Activated CD8-positive, alpha-beta memory T cell treated with anti-CD3 and anti-CD28 coated beads, Interleukin-2, amount 50 U/mL, for 24 hours (primary cell): ENCODE measurements at regions not wholly inside any gene's neighbourhood (a gene's known extent, or its start where the extent isn't known, plus 50 kb on each side); places are given as distances from the start of the nearest gene placed in this dataset.

Experiments used
- DNase-seq: peaks from one replicate; pipeline ENCODE4 v3.0.0-alpha.2; 2020; ENCODE audit errors: extremely low read depth

DNA sequence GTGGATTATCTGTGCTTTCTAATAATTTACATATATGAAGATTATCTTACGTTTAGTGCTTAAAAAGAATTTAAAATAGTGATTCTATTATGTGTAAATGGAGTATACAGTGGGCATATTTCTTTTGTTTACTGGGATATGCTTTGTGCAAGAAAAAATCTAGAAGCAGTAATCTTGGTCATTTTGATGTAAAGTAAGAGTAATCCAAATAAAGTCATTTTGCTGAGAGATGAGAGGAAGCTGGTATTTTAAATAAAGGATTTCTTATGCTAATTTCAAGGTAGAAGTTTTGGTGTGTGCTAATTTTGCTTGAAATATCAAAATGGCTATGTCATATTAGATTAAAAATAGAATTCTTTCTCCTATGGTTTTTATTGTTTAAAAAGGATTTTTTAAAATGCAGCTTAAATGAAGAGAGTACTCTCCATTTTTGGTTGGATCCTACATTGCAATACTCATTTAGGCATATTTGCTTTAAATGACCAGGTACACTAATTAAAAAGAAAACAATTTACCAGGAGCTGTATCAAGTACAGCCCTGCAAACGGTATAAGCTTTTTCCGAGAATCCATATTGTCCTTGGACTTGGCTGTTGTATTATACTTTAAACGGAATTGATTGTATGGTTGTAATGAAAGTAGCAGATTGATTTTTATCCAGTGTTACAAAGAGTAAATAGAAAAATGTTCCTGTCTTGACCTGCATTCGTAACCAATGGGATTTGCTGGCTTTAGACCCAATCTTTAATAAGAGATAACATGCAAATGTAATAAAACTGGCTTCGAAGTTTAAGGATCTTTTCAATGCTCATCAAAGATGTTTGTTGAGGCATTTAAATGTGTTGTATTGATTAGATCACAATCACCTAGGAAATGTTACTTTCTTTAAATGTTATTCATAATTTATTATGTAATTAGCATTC is 574.7 kb downstream of the USP25 start:
- no peak for DNase-seq

DNA sequence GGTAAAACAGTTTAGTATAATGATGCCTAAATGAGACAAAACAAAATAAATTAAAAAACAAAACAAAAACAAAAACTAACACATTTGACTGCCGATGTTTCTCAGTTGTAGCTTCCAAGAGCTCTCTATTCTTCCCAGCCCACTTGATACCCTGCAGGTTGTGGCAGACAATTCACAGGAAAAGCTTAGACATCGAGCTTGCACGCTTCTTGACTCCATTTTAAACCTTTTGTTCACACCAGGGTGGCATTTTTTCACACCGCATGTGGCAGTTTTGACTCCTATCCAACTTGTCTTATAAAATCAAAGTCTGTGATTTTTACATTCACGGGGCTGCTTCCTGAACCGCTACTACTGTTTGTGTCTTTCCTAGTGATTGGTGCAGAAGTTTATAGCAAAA is 575.9 kb downstream of the USP25 start:
- DNase-seq = no peak

DNA sequence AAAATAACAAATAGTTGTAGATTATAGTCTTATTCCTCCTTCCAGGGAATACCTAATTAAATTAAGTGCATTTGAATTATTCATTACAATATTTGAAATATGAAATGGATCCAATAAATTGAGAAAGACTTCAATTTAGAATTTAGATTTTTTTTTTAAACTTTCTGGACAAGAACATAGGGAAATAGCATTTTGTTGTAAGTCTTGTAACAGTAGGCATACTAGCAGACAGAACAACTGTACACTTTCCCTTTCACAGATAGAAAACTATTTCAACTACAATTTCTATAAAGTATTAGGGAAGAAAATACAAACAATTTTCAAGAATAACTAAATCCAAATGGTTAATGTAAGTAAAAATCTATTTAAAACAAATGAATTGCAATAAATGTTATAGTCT is 577.5 kb downstream of the USP25 start:
- no peak for DNase-seq

DNA sequence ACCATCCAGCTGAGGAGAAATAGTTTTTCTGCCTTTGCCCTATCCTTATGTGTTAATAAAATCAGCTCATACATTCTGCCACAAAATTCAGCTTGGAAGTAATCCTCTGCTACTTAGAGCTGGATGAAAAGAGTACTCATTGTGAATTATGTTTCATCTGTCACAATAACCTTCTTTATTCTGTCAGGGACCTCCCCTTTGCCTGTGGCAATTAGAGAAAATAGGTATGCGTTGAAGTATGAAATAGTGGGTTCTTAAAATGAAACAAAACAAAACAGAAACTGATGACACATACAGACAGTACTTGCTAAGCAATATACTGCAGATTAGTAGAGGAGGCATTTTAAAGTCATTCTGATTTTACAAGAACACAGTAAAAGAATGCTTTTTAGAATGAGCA is 578.5 kb downstream of the USP25 start:
- no peak for DNase-seq

DNA sequence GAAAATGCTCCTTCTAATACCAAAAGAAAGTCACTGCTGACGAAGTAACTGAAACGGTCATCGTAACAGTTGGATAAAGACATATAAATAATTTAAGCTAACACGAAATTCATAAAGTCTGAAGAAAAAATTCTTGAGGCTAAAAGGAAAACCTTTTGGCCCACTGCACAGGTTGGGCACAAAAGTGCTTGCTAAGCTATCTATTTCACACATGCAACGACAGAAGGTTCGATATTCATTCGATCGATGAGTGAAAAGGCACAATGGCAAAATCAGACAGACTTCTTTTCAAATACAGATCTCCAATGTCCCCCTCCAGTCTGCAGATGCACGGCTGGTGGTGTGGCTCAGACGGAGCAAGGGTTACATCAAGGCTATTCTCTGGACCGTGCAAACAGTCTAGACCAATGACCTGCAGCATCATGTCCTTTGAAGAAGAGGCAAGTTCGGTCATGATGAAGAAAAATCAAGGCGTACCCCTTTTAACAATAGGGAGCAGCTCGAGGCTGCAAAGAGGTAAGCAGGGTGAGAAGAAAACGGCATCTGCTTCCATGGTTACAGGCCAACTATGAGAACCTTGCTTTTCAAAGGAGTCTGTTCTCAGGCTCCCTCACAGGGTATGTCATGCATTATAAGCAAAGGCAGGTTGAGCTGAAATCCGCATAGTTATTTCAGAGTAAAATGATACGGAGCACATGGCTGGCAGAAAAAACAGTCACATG is 579.6 kb downstream of the USP25 start:
- no peak for DNase-seq

DNA sequence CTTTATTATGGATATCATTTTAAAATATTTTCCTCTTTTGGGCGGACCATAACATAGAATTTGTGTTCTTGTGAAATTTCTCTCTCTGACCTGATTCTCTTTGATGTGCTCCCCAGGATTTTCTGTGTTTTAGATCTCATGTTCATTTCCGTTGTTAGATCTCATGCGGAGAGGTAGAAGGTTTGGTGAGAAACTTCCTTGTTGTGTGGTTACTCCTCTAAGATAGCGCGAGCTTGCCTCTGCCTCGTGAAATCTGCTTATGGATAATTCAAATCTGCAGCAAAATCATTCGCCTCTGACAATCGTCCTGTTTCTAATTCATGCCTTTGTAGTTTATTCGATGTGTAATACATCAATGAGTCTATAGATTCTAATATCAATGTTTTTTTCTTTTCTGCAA is 580.4 kb downstream of the USP25 start:
- no peak for DNase-seq

DNA sequence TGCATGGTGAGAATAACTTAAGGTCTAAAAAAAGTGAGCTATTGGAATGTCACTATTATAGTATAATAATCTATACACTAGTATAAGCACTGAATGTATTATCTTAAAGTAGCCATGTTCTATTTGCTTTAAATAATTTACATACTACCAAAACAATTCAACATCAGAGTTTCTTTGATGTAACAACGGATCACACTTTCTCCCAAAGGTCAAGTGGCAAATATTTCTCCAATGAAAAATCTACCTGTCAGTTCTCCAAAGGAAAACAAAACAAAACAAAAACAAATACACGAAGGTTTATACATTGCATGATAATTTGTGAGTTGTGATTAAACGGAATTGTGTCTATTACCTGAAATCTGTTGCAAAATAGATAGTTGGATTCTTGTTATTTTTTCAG is 581.4 kb downstream of the USP25 start:
- DNase-seq = no peak

DNA sequence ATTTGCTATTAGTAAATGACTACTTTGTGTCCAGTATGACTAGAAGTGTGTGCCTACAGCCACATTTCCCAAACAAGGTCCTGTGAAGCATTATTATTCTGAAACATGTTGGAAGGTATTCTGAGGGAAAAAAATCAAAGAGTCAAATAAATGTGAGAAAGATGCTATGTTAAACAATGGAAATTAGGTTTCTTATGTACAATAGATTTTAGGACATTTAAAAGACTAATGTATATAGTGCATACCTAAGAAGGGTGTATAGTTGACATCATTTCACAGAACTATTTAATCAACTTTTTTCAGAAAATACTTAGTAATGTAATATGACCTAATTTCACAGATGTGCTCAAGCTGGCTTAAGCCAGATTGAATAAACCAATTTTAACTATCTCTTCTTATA is 582.5 kb downstream of the USP25 start:
- no peak for DNase-seq

DNA sequence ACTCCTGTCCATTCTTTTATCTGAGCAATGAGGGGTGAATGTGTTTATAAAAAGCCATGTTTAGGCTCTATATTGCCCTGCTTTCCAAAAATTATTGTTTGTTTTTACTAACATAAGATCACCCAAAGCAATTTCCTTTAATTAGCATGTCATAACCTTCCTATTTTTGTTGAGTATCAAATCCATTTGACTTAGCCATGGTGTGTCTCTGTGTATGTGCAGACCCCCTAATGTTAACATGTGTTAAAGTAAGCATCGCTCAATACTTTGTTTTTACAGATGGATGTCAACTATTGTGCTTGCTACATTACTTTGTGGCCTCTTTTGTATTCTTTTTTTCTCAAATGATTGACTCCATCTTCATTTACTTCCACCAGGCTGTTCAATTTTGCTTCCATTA is 585.4 kb downstream of the USP25 start:
- DNase-seq = no peak

DNA sequence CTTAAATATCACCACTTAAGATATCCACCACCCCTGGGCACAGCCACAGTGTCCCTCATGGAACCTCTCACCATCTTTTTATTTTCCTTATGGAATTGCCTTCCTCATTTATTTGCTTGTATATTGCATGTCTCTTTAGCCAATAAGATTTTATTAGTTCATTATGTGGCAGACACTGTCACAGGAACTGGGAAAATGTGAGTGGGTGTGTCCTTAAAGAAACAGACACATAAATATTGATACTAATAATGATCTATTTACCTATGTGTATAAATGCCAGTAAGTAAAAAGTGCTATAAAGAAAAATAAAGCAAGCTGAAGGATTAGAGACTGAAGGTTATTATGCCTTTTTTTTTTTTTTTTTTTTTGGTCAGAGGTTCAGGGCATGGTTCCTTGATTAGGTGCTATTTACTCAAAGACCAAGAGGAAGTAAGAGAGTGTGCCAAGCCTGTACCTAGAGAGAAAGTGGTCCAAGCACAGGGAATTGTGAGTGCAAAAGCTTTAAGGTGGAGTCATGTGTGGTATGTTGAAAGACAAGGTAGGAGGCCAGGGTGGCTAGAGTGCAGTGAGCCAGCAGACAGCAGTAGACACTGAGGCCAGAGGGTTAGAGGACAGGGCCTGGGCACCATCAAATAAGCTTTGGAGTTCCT is 589.0 kb downstream of the USP25 start:
- no peak for DNase-seq

DNA sequence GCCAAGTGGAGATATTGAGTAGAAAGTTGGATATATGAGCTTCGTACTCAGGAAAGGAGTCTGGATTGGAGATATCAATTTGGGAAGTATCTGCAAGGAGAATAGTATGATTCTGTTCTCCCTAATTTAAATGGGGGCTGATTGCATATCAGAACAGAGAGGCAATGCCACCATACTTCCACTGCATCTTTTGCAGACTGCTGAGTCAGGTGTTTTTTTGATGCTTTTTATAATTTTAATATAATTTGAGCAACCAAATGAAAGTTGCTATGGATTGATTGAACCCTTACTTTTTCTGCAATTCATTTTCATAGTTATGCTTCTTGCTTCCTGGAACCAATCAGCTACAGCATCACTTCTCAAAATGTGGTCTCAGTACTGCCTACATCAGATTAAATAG is 590.3 kb downstream of the USP25 start:
- no peak for DNase-seq

DNA sequence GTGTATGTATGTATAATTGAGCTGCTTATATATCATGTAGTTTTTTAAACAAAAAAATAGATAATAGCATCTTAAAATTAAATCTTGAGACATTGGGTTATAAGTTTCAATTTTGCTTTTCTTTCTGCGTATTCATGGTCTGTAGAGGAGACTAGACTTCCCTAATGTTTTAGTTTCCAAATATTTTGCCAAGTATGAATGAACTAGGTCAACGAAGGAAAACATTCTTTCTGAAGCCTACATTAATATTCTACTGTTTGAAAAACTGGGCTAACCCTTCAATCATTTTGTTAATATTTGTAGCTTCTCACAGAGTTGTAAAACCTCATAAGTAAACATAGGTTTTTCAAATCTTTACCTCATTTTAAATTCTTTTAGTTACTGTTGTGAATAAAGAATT is 592.7 kb downstream of the USP25 start:
- DNase-seq = no peak

DNA sequence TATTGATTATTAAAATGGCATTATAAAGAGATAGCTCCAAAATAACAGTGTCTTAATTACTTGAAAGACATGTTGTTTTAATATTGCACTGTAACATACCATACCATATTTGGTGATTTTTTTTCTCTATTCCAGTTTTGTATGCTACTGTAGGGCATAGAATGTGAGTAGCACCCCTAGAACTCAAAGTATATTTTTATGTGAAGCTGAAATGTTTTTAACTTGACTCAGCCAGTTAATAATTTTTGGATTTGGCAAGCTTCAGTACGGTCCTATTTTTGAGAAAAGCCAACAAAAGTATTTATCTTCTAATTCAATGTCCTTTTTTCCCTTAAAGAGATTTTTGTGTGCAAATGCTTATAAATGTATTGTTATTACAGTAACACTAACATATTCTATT is 593.8 kb downstream of the USP25 start:
- DNase-seq = no peak

DNA sequence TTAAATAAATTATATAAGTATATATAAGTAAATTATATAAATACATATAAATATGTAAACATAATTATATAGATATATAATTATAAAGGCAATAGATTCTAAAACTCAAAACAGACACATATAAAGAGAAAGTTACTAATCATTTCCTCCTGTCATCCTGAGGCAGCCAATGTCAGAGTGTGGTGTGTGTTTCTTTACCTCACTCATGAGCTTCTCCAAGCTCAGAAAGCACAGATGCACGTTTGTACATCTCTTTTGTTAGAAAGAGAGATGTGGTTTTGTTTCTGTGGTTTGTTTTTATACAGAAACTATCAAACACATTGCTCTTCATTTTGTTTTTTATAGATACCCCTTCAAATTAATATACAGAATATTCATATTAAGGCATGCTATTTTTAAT is 594.8 kb downstream of the USP25 start:
- DNase-seq = no peak

DNA sequence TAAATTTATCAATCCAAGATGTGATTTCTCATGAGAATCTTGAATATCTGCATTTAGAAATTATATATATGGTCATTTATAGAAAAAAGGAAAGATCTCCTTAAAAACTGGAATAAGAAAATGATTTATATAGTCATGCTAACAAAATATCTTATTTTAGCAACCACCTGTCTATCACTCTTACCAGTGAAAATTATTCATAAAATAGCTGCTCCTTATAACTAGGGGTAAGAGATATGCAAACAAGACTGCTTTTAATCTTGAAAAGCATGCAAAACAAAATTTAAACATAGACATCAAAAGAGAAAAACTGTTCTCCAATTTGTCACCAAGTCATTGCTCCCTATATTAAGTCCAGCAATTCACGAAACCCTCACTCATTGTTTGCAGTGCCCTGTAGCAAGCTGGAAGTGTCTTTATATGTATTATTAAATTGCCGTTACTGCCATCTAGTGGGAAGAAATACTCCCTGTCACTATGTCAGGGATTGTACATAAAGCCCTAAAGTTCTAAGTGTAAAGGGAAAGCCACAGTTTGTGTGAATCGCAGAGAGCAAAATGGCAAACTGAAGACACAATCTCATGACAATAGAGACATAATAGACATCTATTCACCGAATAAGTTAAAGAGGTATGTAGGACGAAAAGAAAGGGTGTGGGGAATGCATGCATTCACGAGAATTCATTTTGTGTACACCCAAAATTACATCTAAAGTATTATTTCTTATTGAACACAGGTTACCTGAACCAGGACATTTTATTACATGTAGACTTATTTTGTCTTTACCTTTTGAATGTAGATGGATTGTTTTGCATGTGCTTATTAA is 600.5 kb downstream of the USP25 start:
- no peak for DNase-seq

DNA sequence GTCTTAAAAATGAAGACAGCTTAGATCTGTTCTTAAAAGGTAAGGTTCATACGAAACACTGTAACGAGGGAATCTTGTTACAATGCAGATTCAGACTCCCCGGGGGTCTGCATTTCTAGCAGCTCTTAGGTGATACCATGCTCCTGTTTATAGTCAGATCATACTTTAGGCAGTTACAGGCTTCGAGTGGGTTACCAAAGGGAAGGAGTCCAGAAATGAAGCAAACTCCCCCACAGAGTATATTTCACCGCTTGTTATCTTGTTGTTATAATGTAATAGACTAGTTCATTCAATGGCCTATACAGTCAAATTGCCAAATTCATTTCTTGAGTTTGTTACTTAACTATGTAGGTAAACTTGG is 601.1 kb downstream of the USP25 start:
- no peak for DNase-seq

DNA sequence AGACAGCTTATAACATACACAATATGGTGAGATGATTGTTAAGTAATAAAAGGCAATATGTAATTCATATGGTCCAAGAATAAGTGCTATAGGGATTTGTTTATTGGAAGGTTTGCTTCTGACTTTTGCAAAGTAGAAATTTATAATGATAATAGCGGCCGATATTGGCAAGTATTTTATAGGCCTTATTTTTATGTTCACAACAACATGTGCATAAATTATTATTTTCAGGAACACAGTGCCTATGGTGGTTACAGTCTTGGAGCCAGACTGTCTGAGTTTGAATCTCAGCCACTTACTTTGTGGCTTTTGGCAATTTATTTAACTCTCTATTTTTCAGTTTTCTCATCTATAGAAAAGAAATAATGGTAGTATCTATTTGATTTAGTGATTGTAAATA is 607.5 kb downstream of the USP25 start:
- no peak for DNase-seq

DNA sequence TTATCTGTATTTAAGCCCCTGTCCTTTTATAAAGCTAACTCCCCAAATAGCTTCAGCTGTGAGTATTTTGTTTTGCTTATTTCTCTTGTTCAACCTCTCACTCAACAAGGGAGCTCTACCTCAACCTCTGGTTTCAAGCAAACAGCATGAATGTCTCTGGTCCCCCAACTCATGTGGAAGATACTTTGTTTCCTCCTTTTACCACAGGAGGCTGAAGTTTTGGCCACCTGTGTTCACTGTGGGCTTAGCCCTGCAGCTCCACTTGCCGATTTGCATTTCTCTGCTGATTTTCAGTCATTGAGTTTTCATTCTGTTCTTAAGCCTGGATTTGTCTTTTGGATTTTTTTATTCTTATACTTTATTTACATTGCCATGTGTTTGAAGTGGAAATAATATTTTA is 613.1 kb downstream of the USP25 start:
- DNase-seq = no peak

DNA sequence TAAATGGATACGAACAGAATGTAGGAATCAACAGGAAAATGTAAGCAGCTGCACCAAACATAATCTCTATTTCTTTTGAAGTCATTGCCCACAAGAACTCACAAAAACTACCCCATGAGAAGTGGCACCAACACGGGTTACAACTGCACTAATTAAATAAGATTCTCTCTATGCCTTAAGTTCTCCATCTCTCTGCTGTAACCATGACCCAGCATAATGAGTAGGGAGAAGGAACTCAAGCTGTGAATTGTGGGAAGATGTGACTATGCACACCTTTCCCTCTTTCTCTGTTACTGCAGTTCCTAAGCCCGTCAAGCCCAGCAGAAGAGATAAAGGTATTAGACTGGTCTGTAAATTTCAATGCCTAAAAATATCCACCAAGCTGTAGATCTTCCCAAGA is 614.0 kb downstream of the USP25 start:
- DNase-seq = no peak

DNA sequence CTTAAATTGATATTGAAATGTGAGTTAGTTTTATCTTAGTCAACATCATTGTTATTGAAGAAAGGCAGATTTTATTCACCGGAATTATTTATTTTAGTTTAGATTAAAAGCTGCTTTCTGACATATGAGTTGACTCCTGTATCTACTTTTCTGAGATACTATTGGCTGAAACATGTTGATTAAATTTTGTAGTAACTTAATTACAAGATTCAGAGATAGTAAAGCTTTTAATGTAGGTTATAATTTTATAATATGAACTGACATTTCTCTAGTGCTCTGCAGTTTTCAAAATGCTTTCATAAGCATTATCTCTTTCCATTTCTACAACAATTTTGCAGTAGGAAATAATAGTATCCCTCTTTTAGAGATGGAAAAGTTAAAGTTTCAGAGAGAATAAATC is 616.0 kb downstream of the USP25 start:
- DNase-seq = no peak

DNA sequence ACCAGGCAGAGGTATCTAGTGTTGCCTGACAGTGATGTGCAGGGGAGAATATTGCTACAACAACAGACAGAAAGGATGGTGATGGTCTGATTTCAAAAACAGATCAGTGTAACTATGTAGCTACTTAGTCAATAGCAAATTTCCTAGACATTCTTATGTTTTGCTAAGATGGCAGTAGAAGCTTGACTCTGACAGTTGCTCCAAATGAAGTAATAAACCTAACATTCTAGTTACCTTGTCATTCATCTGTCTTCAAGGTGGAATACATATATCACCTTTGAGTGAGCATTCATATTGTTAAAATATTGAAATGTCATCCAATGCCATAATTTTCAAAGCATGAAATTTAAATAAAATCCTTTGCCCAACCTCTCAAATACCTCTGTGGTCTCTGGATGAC is 617.4 kb downstream of the USP25 start:
- no peak for DNase-seq

DNA sequence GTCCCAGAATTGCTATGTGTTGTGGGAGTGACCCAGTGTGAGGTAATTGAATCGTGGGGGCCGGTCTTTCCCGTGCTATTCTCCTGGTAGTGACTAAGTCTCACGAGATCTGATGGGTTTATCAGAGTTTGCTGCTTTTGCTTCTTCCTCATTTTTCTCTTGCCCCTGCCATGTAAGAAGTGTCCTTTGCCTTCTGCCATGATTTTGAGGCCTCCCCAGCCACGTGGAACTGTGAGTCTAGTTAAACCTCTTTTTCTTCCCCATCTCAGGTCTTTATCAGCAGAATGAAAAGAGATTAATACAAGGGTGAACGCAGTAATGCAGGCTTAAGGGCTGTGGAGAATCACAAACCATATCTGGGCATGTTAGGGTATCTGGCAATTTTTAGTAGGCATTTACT is 624.0 kb downstream of the USP25 start:
- no peak for DNase-seq
